Hepatocyte (in vitro differentiated cells): ENCODE measurements at regions not wholly inside any gene's neighbourhood (a gene's known extent, or its start where the extent isn't known, plus 50 kb on each side); places are given as distances from the start of the nearest gene placed in this dataset.
A peak's percentile ranks its signal among the peaks of the same experiment; 100 is the strongest.
"Not testable (repeated sequence)": the region's sequence is repeated elsewhere in the genome, so short reads cannot be mapped to it uniquely, and the experiment has no call there.

Source experiments
- DNase-seq: peaks from one replicate; pipeline ENCODE4 v3.0.0-alpha.2; 2016; ENCODE audit warnings: low spot score
- H2AFZ ChIP-seq: fragments of 200-600 bp; sonication (generic); 2 replicates; pipeline ENCODE4 v1.6.0; 2016; ENCODE audit warnings: antibody characterized with exemption, mild to moderate bottlenecking
- H3K27ac ChIP-seq: fragments of 200-600 bp; sonication (generic); 2 replicates; pipeline ENCODE4 v1.5.1; 2016; ENCODE audit warnings: mild to moderate bottlenecking
- H3K27me3 ChIP-seq: fragments of 200-600 bp; sonication (generic); 2 replicates; pipeline ENCODE4 v1.6.1; 2016
- H3K36me3 ChIP-seq: fragments of 200-600 bp; sonication (generic); replicated peaks from 2 replicates; pipeline ENCODE4 v1.5.1; 2016; ENCODE audit warnings: low read depth; ENCODE audit not compliant: insufficient read depth
- H3K4me1 ChIP-seq: fragments of 200-600 bp; sonication (generic); 2 replicates; pipeline ENCODE4 v1.5.1; 2016; ENCODE audit warnings: mild to moderate bottlenecking, moderate library complexity; ENCODE audit not compliant: insufficient read depth
- H3K4me2 ChIP-seq: fragments of 200-600 bp; sonication (generic); 2 replicates; pipeline ENCODE4 v1.6.0; 2016
- H3K4me3 ChIP-seq: fragments of 200-600 bp; sonication (generic); 2 replicates; pipeline ENCODE4 v1.5.1; 2016; ENCODE audit warnings: mild to moderate bottlenecking
- H3K79me2 ChIP-seq: fragments of 200-600 bp; sonication (generic); 2 replicates; pipeline ENCODE4 v1.6.0; 2017; ENCODE audit warnings: mild to moderate bottlenecking
- H3K9me2 ChIP-seq: fragments of 200-600 bp; sonication (generic); replicated peaks from 2 replicates; pipeline ENCODE4 v1.6.0; 2017; ENCODE audit warnings: mild to moderate bottlenecking; ENCODE audit not compliant: insufficient read depth
- H3K9me3 ChIP-seq: fragments of 200-600 bp; sonication (generic); 2 replicates; pipeline ENCODE4 v1.5.1; 2016; ENCODE audit warnings: low read depth, mild to moderate bottlenecking
- H4K20me1 ChIP-seq: fragments of 200-600 bp; sonication (generic); 2 replicates; pipeline ENCODE4 v1.6.0; 2016; ENCODE audit warnings: mild to moderate bottlenecking; ENCODE audit not compliant: insufficient read depth, poor library complexity, severe bottlenecking
- EZH2 ChIP-seq: fragments of 200-600 bp; sonication (generic); IDR thresholded peaks from 2 replicates; pipeline ENCODE4 v1.6.1; 2016; ENCODE audit warnings: antibody characterized with exemption, mild to moderate bottlenecking, borderline replicate concordance
- EZH2phosphoT487 ChIP-seq: fragments of 200-600 bp; sonication (generic); IDR thresholded peaks from one replicate; pipeline ENCODE4 v1.6.1; 2018; ENCODE audit warnings: antibody characterized with exemption, mild to moderate bottlenecking, low read depth, moderate library complexity; ENCODE audit not compliant: unreplicated experiment, severe bottlenecking
- WGBS: methylation state at CpG from one replicate; pipeline ENCODE4 v1.1.6; 2016; ENCODE audit warnings: low lambda C conversion rate; ENCODE audit errors: missing lambda C conversion rate; 5-methylcytosine and 5-hydroxymethylcytosine counted together
- TF ChIP-seq, protein P1 (sequence below): fragments of 200-600 bp; sonication (generic); IDR thresholded peaks from 2 replicates; pipeline ENCODE4 v1.5.1; 2016; ENCODE audit warnings: antibody characterized with exemption, mild to moderate bottlenecking; ENCODE audit not compliant: poor library complexity

DNA sequence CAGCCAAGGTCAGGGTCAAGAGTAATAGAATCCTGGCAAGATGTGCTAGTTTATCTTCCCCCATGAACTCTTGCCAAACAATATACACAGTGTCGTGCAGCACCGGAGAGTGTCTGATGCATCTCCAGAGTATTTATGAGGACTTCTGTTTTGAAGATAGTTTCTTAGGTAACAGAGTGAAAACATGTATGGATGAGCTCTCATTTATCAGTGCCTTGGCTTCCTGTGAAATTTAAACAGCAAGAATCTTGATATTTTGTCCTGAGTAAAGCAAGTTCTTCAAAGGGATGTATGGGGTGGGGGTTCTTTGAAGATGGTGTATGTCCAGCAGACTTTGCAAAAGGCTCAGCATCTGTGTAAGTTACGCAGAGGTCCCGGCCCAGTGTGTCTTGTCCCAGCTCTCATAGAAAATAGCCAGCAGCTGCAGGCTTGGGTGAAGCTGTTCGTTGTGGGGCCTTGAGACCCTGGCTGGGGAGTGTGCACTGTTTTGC is 361.0 kb upstream of the NT5C1B start:
- WGBS: 40% methylated on average over 5 of the region's 5 CpGs
- no peaks in the 10 kb centered on the region for H4K20me1 ChIP-seq
- no peaks in the 10 kb centered on the region for H3K9me3 ChIP-seq
- peak; percentile 51 for DNase-seq
- H3K4me3 ChIP-seq: no peak overlapping the region
- H3K79me2 ChIP-seq: no peaks in the 10 kb centered on the region
- H3K36me3 ChIP-seq: no peaks in the 10 kb centered on the region
- TF ChIP-seq, protein P1, sequence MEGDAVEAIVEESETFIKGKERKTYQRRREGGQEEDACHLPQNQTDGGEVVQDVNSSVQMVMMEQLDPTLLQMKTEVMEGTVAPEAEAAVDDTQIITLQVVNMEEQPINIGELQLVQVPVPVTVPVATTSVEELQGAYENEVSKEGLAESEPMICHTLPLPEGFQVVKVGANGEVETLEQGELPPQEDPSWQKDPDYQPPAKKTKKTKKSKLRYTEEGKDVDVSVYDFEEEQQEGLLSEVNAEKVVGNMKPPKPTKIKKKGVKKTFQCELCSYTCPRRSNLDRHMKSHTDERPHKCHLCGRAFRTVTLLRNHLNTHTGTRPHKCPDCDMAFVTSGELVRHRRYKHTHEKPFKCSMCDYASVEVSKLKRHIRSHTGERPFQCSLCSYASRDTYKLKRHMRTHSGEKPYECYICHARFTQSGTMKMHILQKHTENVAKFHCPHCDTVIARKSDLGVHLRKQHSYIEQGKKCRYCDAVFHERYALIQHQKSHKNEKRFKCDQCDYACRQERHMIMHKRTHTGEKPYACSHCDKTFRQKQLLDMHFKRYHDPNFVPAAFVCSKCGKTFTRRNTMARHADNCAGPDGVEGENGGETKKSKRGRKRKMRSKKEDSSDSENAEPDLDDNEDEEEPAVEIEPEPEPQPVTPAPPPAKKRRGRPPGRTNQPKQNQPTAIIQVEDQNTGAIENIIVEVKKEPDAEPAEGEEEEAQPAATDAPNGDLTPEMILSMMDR: no peak
- TF ChIP-seq EZH2 (no peak), EZH2phosphoT487 (no peak)
- H3K27ac ChIP-seq: peak overlapping the region; percentile 36
- H3K27me3 ChIP-seq: no peaks in the 10 kb centered on the region
- no peak overlapping the region for H2AFZ ChIP-seq
- H3K9me2 ChIP-seq: no peaks in the 10 kb centered on the region
- peak overlapping the region; percentile 30 for H3K4me2 ChIP-seq
- H3K4me1 ChIP-seq: peaks cover 12% of the 10 kb centered on the region

DNA sequence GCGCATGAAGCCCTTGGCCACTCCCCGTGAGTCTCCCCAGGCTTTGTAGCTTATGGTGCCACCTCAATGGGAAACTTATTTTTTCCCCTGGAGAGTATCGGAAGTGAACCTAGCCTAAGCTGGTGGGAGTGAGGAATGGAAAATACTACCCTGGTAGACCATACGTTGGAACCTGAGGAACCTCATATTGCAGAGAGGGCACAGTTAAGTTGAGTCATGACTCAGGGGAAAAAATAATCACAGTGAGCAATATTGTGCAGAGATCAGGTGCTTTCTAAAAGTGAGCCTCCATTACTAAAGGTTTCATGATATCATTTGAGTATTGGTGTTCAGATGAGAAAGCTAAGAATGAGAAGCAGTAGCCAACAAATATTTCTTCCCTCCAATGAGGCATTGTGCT is 360.5 kb upstream of the NT5C1B start:
- WGBS: 92% methylated on average over 4 of the region's 4 CpGs
- H2AFZ ChIP-seq: no peak overlapping the region
- H3K36me3 ChIP-seq: no peaks in the 10 kb centered on the region
- H3K9me2 ChIP-seq: no peaks in the 10 kb centered on the region
- no peaks in the 10 kb centered on the region for H3K79me2 ChIP-seq
- H3K9me3 ChIP-seq: no peaks in the 10 kb centered on the region
- H3K4me1 ChIP-seq: peaks cover 12% of the 10 kb centered on the region
- H3K27ac ChIP-seq: peak overlapping the region; percentile 36
- TF ChIP-seq EZH2phosphoT487: no peak
- TF ChIP-seq EZH2: no peak
- TF ChIP-seq, protein P1: no peak
- H3K4me3 ChIP-seq: no peak overlapping the region
- no peaks in the 10 kb centered on the region for H4K20me1 ChIP-seq
- H3K27me3 ChIP-seq: no peaks in the 10 kb centered on the region
- peak overlapping the region; percentile 30 for H3K4me2 ChIP-seq
- DNase-seq: no peak

DNA sequence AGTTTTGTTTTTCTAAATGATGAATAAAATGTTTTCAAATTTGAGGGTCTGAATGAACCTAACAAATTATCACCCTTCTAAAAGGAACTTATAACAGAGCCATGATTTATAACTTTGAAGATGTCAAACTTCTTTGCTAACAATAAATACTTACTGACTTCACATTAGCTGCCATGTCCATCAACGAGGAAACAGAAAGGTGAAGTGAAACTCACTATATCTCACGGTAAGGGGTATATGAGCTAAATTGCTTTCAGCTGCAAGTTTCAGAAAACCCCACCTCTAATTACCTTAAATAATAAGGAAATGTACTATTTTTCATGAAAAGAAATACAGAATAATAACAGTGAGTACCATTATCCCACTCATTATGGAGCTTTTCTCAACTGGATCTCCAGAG is 350.8 kb upstream of the NT5C1B start:
- H3K9me3 ChIP-seq: no peaks in the 10 kb centered on the region
- no peak overlapping the region for H3K27ac ChIP-seq
- H4K20me1 ChIP-seq: no peaks in the 10 kb centered on the region
- no peaks in the 10 kb centered on the region for H3K36me3 ChIP-seq
- DNase-seq: no peak
- no peaks in the 10 kb centered on the region for H3K4me1 ChIP-seq
- H3K4me2 ChIP-seq: no peak overlapping the region
- no peak overlapping the region for H3K4me3 ChIP-seq
- TF ChIP-seq EZH2: no peak
- TF ChIP-seq, protein P1: no peak
- no peak for TF ChIP-seq EZH2phosphoT487
- no peaks in the 10 kb centered on the region for H3K79me2 ChIP-seq
- no peaks in the 10 kb centered on the region for H3K27me3 ChIP-seq
- 91% methylated on average over 2 of the region's 2 CpGs for WGBS
- no peaks in the 10 kb centered on the region for H3K9me2 ChIP-seq
- H2AFZ ChIP-seq: no peak overlapping the region

DNA sequence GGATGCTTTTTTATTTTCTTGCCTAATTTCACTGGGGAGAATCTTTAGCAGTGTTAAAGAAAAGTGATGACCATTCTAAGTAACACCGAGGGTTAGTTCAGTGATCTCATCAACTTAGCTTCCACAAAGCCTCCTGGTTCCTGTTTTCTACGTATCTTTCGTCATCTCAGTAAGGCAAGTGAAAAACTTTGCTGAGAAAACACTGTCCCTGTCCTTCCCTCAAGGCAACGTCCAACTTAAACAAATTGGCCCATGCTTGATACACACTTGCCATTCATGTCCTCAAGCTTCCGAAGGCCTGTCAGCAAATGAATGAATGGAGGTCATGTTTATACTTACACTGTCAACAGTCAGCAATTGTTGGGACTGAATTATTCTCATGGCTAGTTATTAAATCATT is 350.4 kb upstream of the NT5C1B start:
- H3K27ac ChIP-seq, H3K4me2 ChIP-seq, H2AFZ ChIP-seq, H3K27me3 ChIP-seq, H3K4me3 ChIP-seq, H3K4me1 ChIP-seq, H3K9me2 ChIP-seq, H4K20me1 ChIP-seq, H3K79me2 ChIP-seq, H3K36me3 ChIP-seq, H3K9me3 ChIP-seq, DNase-seq: not testable (repeated sequence)
- 85% methylated on average over 4 of the region's 5 CpGs for WGBS
